ENCODE measurements at regions not wholly inside any gene's neighbourhood (a gene's known extent, or its start where the extent isn't known, plus 50 kb on each side); places are given as distances from the start of the nearest gene placed in this dataset.

DNA sequence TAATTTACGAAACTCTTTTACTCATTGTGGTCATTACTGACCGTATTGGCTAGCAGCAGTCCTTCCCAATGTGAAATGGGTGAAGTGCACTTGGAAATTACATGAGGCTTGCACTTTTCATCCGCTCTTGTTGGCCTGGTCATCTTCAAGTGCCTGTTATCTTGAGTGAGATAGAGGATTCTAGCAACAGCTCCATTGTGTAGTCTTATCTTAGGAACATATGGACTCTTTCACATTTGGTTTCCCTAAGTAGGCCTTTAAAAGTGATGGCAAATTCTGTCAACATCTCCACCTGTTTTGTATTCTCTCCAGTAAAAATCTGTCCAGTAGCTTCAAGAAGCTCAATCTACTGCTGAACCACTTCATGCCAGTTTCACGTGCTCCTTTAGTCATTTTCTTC lies 114.8 kb upstream of the MARCKS start:
- TF ChIP-seq, protein P1, sequence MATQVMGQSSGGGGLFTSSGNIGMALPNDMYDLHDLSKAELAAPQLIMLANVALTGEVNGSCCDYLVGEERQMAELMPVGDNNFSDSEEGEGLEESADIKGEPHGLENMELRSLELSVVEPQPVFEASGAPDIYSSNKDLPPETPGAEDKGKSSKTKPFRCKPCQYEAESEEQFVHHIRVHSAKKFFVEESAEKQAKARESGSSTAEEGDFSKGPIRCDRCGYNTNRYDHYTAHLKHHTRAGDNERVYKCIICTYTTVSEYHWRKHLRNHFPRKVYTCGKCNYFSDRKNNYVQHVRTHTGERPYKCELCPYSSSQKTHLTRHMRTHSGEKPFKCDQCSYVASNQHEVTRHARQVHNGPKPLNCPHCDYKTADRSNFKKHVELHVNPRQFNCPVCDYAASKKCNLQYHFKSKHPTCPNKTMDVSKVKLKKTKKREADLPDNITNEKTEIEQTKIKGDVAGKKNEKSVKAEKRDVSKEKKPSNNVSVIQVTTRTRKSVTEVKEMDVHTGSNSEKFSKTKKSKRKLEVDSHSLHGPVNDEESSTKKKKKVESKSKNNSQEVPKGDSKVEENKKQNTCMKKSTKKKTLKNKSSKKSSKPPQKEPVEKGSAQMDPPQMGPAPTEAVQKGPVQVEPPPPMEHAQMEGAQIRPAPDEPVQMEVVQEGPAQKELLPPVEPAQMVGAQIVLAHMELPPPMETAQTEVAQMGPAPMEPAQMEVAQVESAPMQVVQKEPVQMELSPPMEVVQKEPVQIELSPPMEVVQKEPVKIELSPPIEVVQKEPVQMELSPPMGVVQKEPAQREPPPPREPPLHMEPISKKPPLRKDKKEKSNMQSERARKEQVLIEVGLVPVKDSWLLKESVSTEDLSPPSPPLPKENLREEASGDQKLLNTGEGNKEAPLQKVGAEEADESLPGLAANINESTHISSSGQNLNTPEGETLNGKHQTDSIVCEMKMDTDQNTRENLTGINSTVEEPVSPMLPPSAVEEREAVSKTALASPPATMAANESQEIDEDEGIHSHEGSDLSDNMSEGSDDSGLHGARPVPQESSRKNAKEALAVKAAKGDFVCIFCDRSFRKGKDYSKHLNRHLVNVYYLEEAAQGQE (IDR thresholded peaks at IDR 0.05; ENCODE audit: insufficient replicate concordance, low read depth) = no peak
- TF ChIP-seq POLR2AphosphoS5 (IDR thresholded peaks at IDR 0.05; ENCODE audit: low read depth) (no peak), GABPA (IDR thresholded peaks at IDR 0.05; ENCODE audit: low read depth) (no peak), SPI1 (IDR thresholded peaks at IDR 0.05; ENCODE audit: borderline replicate concordance, low read depth) (no peak)
- TF ChIP-seq, protein P2, sequence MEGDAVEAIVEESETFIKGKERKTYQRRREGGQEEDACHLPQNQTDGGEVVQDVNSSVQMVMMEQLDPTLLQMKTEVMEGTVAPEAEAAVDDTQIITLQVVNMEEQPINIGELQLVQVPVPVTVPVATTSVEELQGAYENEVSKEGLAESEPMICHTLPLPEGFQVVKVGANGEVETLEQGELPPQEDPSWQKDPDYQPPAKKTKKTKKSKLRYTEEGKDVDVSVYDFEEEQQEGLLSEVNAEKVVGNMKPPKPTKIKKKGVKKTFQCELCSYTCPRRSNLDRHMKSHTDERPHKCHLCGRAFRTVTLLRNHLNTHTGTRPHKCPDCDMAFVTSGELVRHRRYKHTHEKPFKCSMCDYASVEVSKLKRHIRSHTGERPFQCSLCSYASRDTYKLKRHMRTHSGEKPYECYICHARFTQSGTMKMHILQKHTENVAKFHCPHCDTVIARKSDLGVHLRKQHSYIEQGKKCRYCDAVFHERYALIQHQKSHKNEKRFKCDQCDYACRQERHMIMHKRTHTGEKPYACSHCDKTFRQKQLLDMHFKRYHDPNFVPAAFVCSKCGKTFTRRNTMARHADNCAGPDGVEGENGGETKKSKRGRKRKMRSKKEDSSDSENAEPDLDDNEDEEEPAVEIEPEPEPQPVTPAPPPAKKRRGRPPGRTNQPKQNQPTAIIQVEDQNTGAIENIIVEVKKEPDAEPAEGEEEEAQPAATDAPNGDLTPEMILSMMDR (IDR thresholded peaks at IDR 0.05; ENCODE audit: insufficient read depth, low read length) = no peak
- no peak overlapping the region for H3K4me3 ChIP-seq (replicated peaks; ENCODE audit: insufficient read depth, low read length)
- H3K27ac ChIP-seq (replicated peaks) = no peak overlapping the region
- no peak for DNase-seq (ENCODE audit: low read depth in 1 of 2, low spot score in 1 of 2)
- H3K27me3 ChIP-seq (ENCODE audit: insufficient read depth, poor library complexity, severe bottlenecking) = no peaks in the 10 kb centered on the region

DNA sequence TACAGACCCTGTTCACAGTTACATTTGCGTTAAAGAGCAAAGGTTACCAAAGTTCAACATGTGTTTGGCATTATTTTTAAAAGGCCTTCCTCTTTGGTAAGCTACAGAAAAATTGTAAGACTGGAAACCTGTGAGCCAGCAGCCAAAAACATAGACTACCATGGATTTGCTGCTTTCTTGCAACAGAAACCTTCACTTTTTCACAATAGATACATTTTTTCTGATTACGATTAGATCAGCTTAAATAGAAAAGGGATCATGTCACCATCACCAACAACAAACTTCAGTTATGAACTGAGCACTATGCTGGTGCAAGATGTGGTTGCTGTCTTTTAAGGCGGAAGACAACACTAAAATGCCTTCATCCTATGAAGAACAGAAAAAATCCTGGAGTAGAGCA lies 112.3 kb upstream of the MARCKS start:
- no peak for DNase-seq (ENCODE audit: low read depth in 1 of 2, low spot score in 1 of 2)
- H3K27me3 ChIP-seq (ENCODE audit: insufficient read depth, poor library complexity, severe bottlenecking) = no peaks in the 10 kb centered on the region
- TF ChIP-seq, protein P2 (IDR thresholded peaks at IDR 0.05; ENCODE audit: insufficient read depth, low read length) = no peak
- TF ChIP-seq, protein P1 (IDR thresholded peaks at IDR 0.05; ENCODE audit: insufficient replicate concordance, low read depth) = no peak
- TF ChIP-seq GABPA (IDR thresholded peaks at IDR 0.05; ENCODE audit: low read depth) (no peak), SPI1 (IDR thresholded peaks at IDR 0.05; ENCODE audit: borderline replicate concordance, low read depth) (no peak), POLR2AphosphoS5 (IDR thresholded peaks at IDR 0.05; ENCODE audit: low read depth) (no peak)
- H3K27ac ChIP-seq (replicated peaks) = no peak overlapping the region
- no peak overlapping the region for H3K4me3 ChIP-seq (replicated peaks; ENCODE audit: insufficient read depth, low read length)

DNA sequence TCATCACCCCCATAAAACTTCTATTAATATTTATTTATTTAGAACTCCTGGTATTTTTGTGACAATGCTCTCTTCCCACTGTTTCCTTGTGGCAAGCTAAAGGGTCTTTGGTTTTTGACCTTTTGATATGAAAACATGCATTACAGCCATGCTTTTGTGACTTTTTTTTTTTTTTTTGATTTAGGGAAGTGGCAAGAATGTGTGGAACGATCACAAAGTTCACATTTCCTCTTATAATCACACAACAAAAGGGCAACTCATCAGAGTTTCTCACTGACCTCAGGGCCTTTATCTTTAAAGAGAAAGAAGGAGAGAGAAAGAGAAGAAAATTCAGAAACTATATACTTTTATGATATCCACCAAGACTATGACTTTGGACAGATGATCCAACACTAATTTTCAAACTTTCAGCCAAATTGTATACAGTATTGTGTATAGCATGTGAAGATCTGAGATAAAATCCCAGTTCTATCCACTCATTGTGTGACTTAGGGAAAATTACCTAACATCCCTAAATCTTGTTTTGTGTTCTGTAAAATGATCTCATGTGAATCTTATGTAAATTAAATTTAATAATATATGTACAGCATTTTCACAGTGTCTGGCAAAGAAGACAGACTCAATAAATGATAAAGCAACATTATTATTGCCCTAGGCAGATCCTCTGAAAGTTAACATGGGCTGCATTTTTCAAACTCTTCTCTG lies 106.8 kb upstream of the MARCKS start:
- peak overlapping the region; percentile 33 for H3K27ac ChIP-seq (replicated peaks)
- no peak overlapping the region for H3K4me3 ChIP-seq (replicated peaks; ENCODE audit: insufficient read depth, low read length)
- no peak for DNase-seq (ENCODE audit: low read depth in 1 of 2, low spot score in 1 of 2)
- peak; percentile 88 for TF ChIP-seq SPI1 (IDR thresholded peaks at IDR 0.05; ENCODE audit: borderline replicate concordance, low read depth)
- TF ChIP-seq GABPA (IDR thresholded peaks at IDR 0.05; ENCODE audit: low read depth) = no peak
- no peaks in the 10 kb centered on the region for H3K27me3 ChIP-seq (ENCODE audit: insufficient read depth, poor library complexity, severe bottlenecking)

DNA sequence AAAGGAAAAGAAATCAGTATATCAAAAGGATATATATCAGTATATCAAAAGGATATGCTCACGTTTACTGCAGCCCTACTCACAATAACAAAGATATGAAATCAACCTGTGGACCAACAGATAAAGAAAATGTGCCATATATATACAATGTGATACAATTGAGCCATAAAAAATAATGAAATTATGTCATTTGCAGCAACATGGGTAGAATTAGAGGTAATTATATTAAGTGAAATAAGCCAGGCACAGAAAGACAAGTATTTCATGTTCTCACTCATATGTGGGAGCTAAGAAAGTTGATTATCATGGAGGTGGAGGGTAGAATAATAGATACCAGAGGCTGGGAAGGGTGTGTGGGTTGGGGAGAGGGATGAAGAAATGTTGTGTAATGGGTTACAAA lies 102.9 kb upstream of the MARCKS start:
- Histone ChIP-seq H3K27me3 (ENCODE audit: insufficient read depth, poor library complexity, severe bottlenecking) (no peaks in the 10 kb centered on the region), H3K27ac (replicated peaks) (no peak overlapping the region), H3K4me3 (replicated peaks; ENCODE audit: insufficient read depth, low read length) (no peak overlapping the region)
- TF ChIP-seq GABPA (IDR thresholded peaks at IDR 0.05; ENCODE audit: low read depth) = no peak
- TF ChIP-seq, protein P2 (IDR thresholded peaks at IDR 0.05; ENCODE audit: insufficient read depth, low read length) = no peak
- no peak for TF ChIP-seq SPI1 (IDR thresholded peaks at IDR 0.05; ENCODE audit: borderline replicate concordance, low read depth)
- TF ChIP-seq POLR2AphosphoS5 (IDR thresholded peaks at IDR 0.05; ENCODE audit: low read depth) = no peak
- TF ChIP-seq, protein P1 (IDR thresholded peaks at IDR 0.05; ENCODE audit: insufficient replicate concordance, low read depth) = no peak
- DNase-seq (ENCODE audit: low read depth in 1 of 2, low spot score in 1 of 2) = no peak
